K562 (cell line): ENCODE measurements at regions not wholly inside any gene's neighbourhood (a gene's known extent, or its start where the extent isn't known, plus 50 kb on each side); places are given as distances from the start of the nearest gene placed in this dataset.

Experiments used
- ATAC-seq: fragments of 200-7000 bp; cut with Tn5 transposase; 3 replicates; pipeline ENCODE4 v1.9.1; 2020; ENCODE audit warnings: moderate library complexity
- BruUV-seq: library from RNA; stranded (reverse); fragments of 400-500 nt; replicated peaks from 2 replicates; lab custom pipeline; 2021; lab: Mats Ljungman, UMichigan
- CTCF ChIA-PET: fragments of 300-600 bp; formaldehyde crosslinking; extraction: SDS; loops from one replicate; lab custom pipeline; 2021; ENCODE audit warnings: low intra/inter-chr PET ratio; lab: Yijun Ruan, JAX
- POLR2A ChIA-PET: fragments of 300-600, 350-650 bp; sonication (Branson Sonifier 250); formaldehyde crosslinking; extraction: SDS; loops from one replicate; lab custom pipeline; 2021; ENCODE audit warnings: antibody characterized with exemption, inconsistent platforms; lab: Yijun Ruan, JAX
- DNase-seq, 4 experiments: peaks; one replicate each; pipeline versions ENCODE4 v3.0.0 to v3.0.0-alpha.2; 2011 to 2018; ENCODE audit warnings: low spot score in 3 of 4, mixed read lengths in 3 of 4; ENCODE audit errors: extremely low read depth in 1 of 4
- FAIRE-seq: peaks from 2 replicates; lab custom pipeline; 2011; peaks lifted over from hg19 to GRCh38; lab: Jason Lieb, UNC
- H2AFZ ChIP-seq: 2 replicates; pipeline ENCODE4 v1.6.0; 2011; ENCODE audit warnings: low read depth, low read length, control low read depth, inconsistent platforms
- H3K27ac ChIP-seq: fragments of 200-600 bp; 3 replicates; pipeline ENCODE4 v1.8.0; 2011; ENCODE audit warnings: low read depth, mild to moderate bottlenecking, control low read depth, inconsistent platforms, low read length, moderate library complexity, mixed read lengths; ENCODE audit errors: extremely low read depth
- H3K27me3 ChIP-seq, 2 experiments: fragments of 300-600 bp in 1 of 2; 2 replicates in 1 of 2; 3 replicates in 1 of 2; pipeline versions ENCODE4 v1.6.0 to v1.8.0; 2011; ENCODE audit warnings: inconsistent platforms in 2 of 2, low read length in 2 of 2, mild to moderate bottlenecking in 1 of 2, mixed read lengths in 1 of 2, moderate library complexity in 1 of 2; ENCODE audit not compliant: control insufficient read depth in 2 of 2, insufficient read depth in 2 of 2
- H3K36me3 ChIP-seq: fragments of 300-600 bp; 3 replicates; pipeline ENCODE4 v1.8.0; 2011; ENCODE audit warnings: mild to moderate bottlenecking, low read length, inconsistent platforms; ENCODE audit not compliant: control insufficient read depth, insufficient read depth
- H3K4me1 ChIP-seq, 2 experiments: fragments of 200-600 bp in 1 of 2; replicated peaks in 1 of 2; 2 replicates in 1 of 2; 3 replicates in 1 of 2; pipeline versions ENCODE4 v1.5.1 to v1.8.0; 2011; ENCODE audit warnings: inconsistent platforms in 2 of 2, low read length in 2 of 2, mild to moderate bottlenecking in 1 of 2, mixed read lengths in 1 of 2, moderate library complexity in 1 of 2; ENCODE audit not compliant: control insufficient read depth in 2 of 2, insufficient read depth in 2 of 2
- H3K4me2 ChIP-seq: 2 replicates; pipeline ENCODE4 v1.6.1; 2011; ENCODE audit warnings: low read length, control low read depth, inconsistent platforms, mixed read lengths; ENCODE audit not compliant: insufficient read depth
- H3K4me3 ChIP-seq: fragments of 200-600 bp; sonication (generic), shearing (Covaris generic); 2 replicates; pipeline ENCODE4 v1.5.1; 2016; ENCODE audit warnings: control low read depth, inconsistent platforms
- H3K79me2 ChIP-seq: fragments of 200-600 bp; 3 replicates; pipeline ENCODE4 v1.8.0; 2011; ENCODE audit warnings: low read length, inconsistent platforms; ENCODE audit not compliant: control insufficient read depth, insufficient read depth
- H3K9ac ChIP-seq, 2 experiments: 2 replicates each; pipeline versions ENCODE4 v1.6.0 to v1.6.1; 2011; ENCODE audit warnings: low read depth in 2 of 2, low read length in 2 of 2, control low read depth in 1 of 2, inconsistent platforms in 1 of 2, mild to moderate bottlenecking in 1 of 2, mixed read lengths in 1 of 2; ENCODE audit not compliant: insufficient read depth in 1 of 2
- H3K9me1 ChIP-seq: one replicate; pipeline ENCODE4 v1.6.0; 2011; ENCODE audit warnings: inconsistent platforms, mild to moderate bottlenecking, low read length, moderate library complexity; ENCODE audit not compliant: control insufficient read depth, insufficient read depth
- H3K9me3 ChIP-seq: replicated peaks from 2 replicates; pipeline ENCODE4 v1.5.1; 2011; ENCODE audit warnings: low read depth, low read length, inconsistent platforms; ENCODE audit not compliant: control insufficient read depth, insufficient read depth
- H4K20me1 ChIP-seq: replicated peaks from 2 replicates; pipeline ENCODE4 v1.6.1; 2011; ENCODE audit warnings: low read length, inconsistent platforms, mixed read lengths; ENCODE audit not compliant: control insufficient read depth, insufficient read depth
- GABPA ChIP-seq: fragments of 200-800 bp; sonication (Bioruptor generic); conservative IDR thresholded peaks from 2 replicates; pipeline ENCODE4 v1.6.1; 2016; ENCODE audit warnings: low read depth, missing genetic modification characterization, missing compliant biosample characterization
- HNRNPK ChIP-seq: fragments of 200-400 bp; formaldehyde crosslinking; IDR thresholded peaks from one replicate; pipeline ENCODE4 v1.6.1; 2018; ENCODE audit warnings: mild to moderate bottlenecking, low read depth, low read length; ENCODE audit not compliant: poor library complexity, severe bottlenecking
- WGBS: fragments of 100-300 bp; shearing (Covaris generic); methylation state at CpG from one replicate; pipeline ENCODE4 v1.1.6; 2016; ENCODE audit warnings: low coverage, mixed read lengths; ENCODE audit not compliant: insufficient coverage; ENCODE audit errors: missing lambda C conversion rate; 5-methylcytosine and 5-hydroxymethylcytosine counted together
- in situ Hi-C: fragments of 300-500 bp; cut with MboI; formaldehyde crosslinking; loops from 4 replicates; pipeline ENCODE4 v1.15.0; 2018; ENCODE audit warnings: inconsistent platforms, mixed read lengths
- intact Hi-C: fragments of 100-400 bp; cut with micrococcal nuclease; formaldehyde crosslinking; loops from 2 replicates; pipeline ENCODE4 v1.14.2; 2022
- TF ChIP-seq, protein P1 (sequence below), 2 experiments: fragments of 450-650 bp; IDR thresholded peaks; 2 replicates each; pipeline ENCODE4 v1.6.1; 2016; ENCODE audit warnings: mild to moderate bottlenecking in 2 of 2, borderline replicate concordance in 1 of 2, low read depth in 1 of 2, moderate library complexity in 1 of 2

DNA sequence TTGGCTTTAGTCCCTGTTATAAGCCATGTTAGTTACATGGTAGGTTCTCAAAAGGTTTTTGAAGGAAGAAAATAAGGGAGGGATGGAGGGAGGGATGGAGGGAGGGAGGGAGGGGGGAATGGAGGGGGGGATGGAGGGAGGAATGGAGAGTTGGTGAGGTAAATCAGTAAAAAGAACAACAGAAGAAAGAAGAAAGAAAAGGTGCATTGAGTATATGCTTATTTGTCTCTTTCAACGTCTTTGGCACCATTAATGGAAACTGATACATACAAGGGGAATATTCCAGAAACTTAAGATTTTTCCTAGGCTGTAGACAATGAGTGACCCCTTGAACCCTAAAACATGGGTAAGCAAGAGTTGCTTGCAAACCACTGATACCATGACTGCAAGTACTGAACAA, 1056.3 kb downstream of the CDH11 start:
- TF ChIP-seq GABPA (tag): no peak
- TF ChIP-seq, protein P1, sequence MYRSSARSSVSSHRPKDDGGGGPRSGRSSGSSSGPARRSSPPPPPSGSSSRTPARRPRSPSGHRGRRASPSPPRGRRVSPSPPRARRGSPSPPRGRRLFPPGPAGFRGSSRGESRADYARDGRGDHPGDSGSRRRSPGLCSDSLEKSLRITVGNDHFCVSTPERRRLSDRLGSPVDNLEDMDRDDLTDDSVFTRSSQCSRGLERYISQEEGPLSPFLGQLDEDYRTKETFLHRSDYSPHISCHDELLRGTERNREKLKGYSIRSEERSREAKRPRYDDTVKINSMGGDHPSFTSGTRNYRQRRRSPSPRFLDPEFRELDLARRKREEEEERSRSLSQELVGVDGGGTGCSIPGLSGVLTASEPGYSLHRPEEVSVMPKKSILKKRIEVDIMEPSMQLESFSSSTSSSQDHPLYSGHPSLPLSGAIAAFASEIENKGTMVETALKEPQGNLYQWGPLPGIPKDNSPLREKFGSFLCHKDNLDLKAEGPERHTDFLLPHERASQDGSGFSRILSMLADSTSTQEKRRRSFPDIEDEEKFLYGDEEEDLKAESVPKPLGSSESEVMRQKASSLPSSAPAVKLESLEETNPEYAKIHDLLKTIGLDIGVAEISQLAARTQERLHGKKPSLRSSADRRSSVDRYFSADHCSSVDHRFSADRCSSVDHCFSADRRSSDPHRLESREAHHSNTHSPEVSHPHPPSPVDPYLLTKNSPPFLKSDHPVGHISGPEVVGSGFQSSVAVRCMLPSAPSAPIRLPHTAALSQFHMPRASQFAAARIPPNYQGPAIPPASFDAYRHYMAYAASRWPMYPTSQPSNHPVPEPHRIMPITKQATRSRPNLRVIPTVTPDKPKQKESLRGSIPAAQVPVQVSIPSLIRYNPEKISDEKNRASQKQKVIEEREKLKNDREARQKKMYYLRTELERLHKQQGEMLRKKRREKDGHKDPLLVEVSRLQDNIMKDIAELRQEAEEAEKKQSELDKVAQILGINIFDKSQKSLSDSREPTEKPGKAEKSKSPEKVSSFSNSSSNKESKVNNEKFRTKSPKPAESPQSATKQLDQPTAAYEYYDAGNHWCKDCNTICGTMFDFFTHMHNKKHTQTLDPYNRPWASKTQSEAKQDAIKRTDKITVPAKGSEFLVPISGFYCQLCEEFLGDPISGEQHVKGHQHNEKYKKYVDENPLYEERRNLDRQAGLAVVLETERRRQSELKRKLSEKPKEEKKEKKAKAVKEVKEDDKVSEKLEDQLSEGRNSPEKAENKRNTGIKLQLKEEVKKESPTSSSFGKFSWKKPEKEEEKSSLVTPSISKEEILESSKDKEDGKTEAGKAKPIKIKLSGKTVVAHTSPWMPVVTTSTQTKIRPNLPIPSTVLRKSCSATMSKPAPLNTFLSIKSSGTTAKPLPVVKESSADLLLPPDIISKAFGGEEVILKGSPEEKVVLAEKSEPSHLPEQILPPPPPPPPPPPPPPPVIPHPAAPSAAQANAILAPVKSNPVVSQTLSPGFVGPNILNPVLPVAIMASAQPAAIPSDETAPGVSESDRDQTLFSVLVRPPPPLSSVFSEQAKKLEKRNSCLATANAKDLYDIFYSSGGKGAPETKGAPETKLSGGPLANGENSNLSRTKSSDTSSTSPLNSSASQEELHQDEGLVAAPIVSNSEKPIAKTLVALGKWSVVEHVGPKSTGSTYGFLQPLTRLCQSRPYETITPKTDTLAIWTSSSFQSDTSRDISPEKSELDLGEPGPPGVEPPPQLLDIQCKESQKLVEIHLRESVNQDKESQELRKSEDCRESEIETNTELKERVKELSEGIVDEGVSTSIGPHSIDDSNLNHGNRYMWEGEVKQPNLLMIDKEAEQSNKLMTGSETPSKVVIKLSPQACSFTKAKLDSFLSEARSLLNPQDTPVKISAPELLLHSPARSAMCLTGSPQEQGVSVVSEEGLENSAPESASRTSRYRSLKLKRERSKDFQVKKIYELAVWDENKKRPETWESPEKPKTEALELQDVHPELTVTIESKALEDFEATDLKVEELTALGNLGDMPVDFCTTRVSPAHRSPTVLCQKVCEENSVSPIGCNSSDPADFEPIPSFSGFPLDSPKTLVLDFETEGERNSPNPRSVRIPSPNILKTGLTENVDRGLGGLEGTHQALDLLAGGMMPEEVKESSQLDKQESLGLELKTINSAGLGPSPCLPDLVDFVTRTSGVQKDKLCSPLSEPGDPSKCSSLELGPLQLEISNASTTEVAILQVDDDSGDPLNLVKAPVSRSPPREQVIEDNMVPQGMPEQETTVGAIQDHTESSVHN (IDR thresholded peaks at IDR 0.05; ENCODE audit: borderline replicate concordance in 1 of 2, low read depth in 1 of 2): no peak
- TF ChIP-seq HNRNPK: peak; percentile 68
- no peaks in the 10 kb centered on the region for H3K27me3 ChIP-seq
- ChIA-PET POLR2A (no interaction called here), CTCF (no interaction called here)
- BruUV-seq: no TSS peak
- in situ Hi-C loops: no loop called here
- H3K27ac ChIP-seq: no peak overlapping the region
- no peaks in the 10 kb centered on the region for H3K9me1 ChIP-seq
- no peak overlapping the region for H3K4me3 ChIP-seq
- DNase-seq: no peak
- no peak for FAIRE-seq
- no peak overlapping the region for H3K4me2 ChIP-seq
- no peak overlapping the region for H3K9ac ChIP-seq
- ATAC-seq: no peak
- H4K20me1 ChIP-seq: no peaks in the 10 kb centered on the region
- H2AFZ ChIP-seq: no peak overlapping the region
- no peaks in the 10 kb centered on the region for H3K4me1 ChIP-seq
- H3K79me2 ChIP-seq: no peaks in the 10 kb centered on the region
- intact Hi-C loops: no loop called here
- H3K9me3 ChIP-seq: no peaks in the 10 kb centered on the region
- 0% methylated on average over 1 of the region's 1 CpG for WGBS
- H3K36me3 ChIP-seq: no peaks in the 10 kb centered on the region
